ENCODE measurements at regions not wholly inside any gene's neighbourhood (a gene's known extent, or its start where the extent isn't known, plus 50 kb on each side); places are given as distances from the start of the nearest gene placed in this dataset.

GRCh38 chr18:27605107-27605834 is 420.2 kb upstream of the CHST9 start:
- Histone ChIP-seq H3K27ac (no peak overlapping the region), H3K79me2 (no peaks in the 10 kb centered on the region), H3K27me3 (ENCODE audit: control insufficient read depth, insufficient read depth, low read length) (no peaks in the 10 kb centered on the region), H3K9ac (no peak overlapping the region), H2AFZ (no peak overlapping the region), H3K4me1 (no peaks in the 10 kb centered on the region), H3K4me3 (ENCODE audit: low read depth, low read length) (no peak overlapping the region), H3K4me2 (ENCODE audit: low read length) (no peak overlapping the region), H3K9me3 (ENCODE audit: control insufficient read depth, low read length) (no peaks in the 10 kb centered on the region), H3K36me3 (ENCODE audit: control insufficient read depth, insufficient read depth, low read length) (no peaks in the 10 kb centered on the region)
- TF ChIP-seq CTCF (IDR thresholded peaks at IDR 0.05) = peak; percentile 84

GRCh38 chr18:27604583-27604982 is 419.5 kb upstream of the CHST9 start:
- Histone ChIP-seq H3K36me3 (ENCODE audit: control insufficient read depth, insufficient read depth, low read length) (no peaks in the 10 kb centered on the region), H3K27me3 (ENCODE audit: control insufficient read depth, insufficient read depth, low read length) (no peaks in the 10 kb centered on the region), H3K27ac (no peak overlapping the region), H2AFZ (no peak overlapping the region), H3K4me1 (no peaks in the 10 kb centered on the region), H3K4me3 (ENCODE audit: low read depth, low read length) (no peak overlapping the region), H3K79me2 (no peaks in the 10 kb centered on the region), H3K9me3 (ENCODE audit: control insufficient read depth, low read length) (no peaks in the 10 kb centered on the region), H3K9ac (no peak overlapping the region), H3K4me2 (ENCODE audit: low read length) (no peak overlapping the region)
- no peak for TF ChIP-seq CTCF (IDR thresholded peaks at IDR 0.05)

- Histone ChIP-seq H3K4me1 (no peaks in the 10 kb centered on the region), H3K36me3 (ENCODE audit: control insufficient read depth, insufficient read depth, low read length) (no peaks in the 10 kb centered on the region), H3K27me3 (ENCODE audit: control insufficient read depth, insufficient read depth, low read length) (no peaks in the 10 kb centered on the region), H3K27ac (no peak overlapping the region), H3K9ac (no peak overlapping the region), H3K79me2 (no peaks in the 10 kb centered on the region), H3K4me2 (ENCODE audit: low read length) (no peak overlapping the region), H2AFZ (no peak overlapping the region), H3K4me3 (ENCODE audit: low read depth, low read length) (no peak overlapping the region), H3K9me3 (ENCODE audit: control insufficient read depth, low read length) (no peaks in the 10 kb centered on the region)
- TF ChIP-seq CTCF (IDR thresholded peaks at IDR 0.05) = no peak
Measured at GRCh38 chr18:27602092-27602491, 417.0 kb upstream of the CHST9 start.

GRCh38 chr18:27600245-27600644 is 415.1 kb upstream of the CHST9 start:
- Histone ChIP-seq H3K27me3 (ENCODE audit: control insufficient read depth, insufficient read depth, low read length) (no peaks in the 10 kb centered on the region), H3K9ac (no peak overlapping the region), H3K27ac (no peak overlapping the region), H3K79me2 (no peaks in the 10 kb centered on the region), H3K4me1 (no peaks in the 10 kb centered on the region), H3K4me3 (ENCODE audit: low read depth, low read length) (no peak overlapping the region), H3K4me2 (ENCODE audit: low read length) (no peak overlapping the region), H3K36me3 (ENCODE audit: control insufficient read depth, insufficient read depth, low read length) (no peaks in the 10 kb centered on the region), H3K9me3 (ENCODE audit: control insufficient read depth, low read length) (no peaks in the 10 kb centered on the region), H2AFZ (no peak overlapping the region)
- no peak for TF ChIP-seq CTCF (IDR thresholded peaks at IDR 0.05)

GRCh38 chr18:27599202-27599829 is 414.2 kb upstream of the CHST9 start:
- Histone ChIP-seq H3K9me3 (ENCODE audit: control insufficient read depth, low read length) (no peaks in the 10 kb centered on the region), H2AFZ (no peak overlapping the region), H3K36me3 (ENCODE audit: control insufficient read depth, insufficient read depth, low read length) (no peaks in the 10 kb centered on the region), H3K27ac (no peak overlapping the region), H3K79me2 (no peaks in the 10 kb centered on the region), H3K4me1 (no peaks in the 10 kb centered on the region), H3K27me3 (ENCODE audit: control insufficient read depth, insufficient read depth, low read length) (no peaks in the 10 kb centered on the region), H3K9ac (no peak overlapping the region), H3K4me3 (ENCODE audit: low read depth, low read length) (no peak overlapping the region), H3K4me2 (ENCODE audit: low read length) (no peak overlapping the region)
- TF ChIP-seq CTCF (IDR thresholded peaks at IDR 0.05) = peak; percentile 81

Measured in parathyroid adenoma (tissue), 2 donors.